HL-60 (cell line): ENCODE measurements at regions not wholly inside any gene's neighbourhood (a gene's known extent, or its start where the extent isn't known, plus 50 kb on each side); places are given as distances from the start of the nearest gene placed in this dataset.

Experiments used
- DNase-seq, 2 experiments: peaks; one replicate each; pipeline ENCODE4 v3.0.0-alpha.2; 2010 to 2020; ENCODE audit warnings: low read depth in 1 of 2, low spot score in 1 of 2
- H3K27ac ChIP-seq: fragments of 250-450 bp; sonication (Bioruptor Pico); replicated peaks from 2 replicates; pipeline ENCODE4 v1.5.1; 2020; ENCODE audit warnings: mild to moderate bottlenecking, moderate library complexity
- H3K27me3 ChIP-seq: fragments of 250-450 bp; sonication (Bioruptor Pico); 2 replicates; pipeline ENCODE4 v1.5.1; 2021; ENCODE audit warnings: mild to moderate bottlenecking, moderate library complexity; ENCODE audit not compliant: insufficient read depth, poor library complexity, severe bottlenecking
- H3K4me3 ChIP-seq: replicated peaks from 2 replicates; pipeline ENCODE4 v1.5.1; 2011; ENCODE audit warnings: mild to moderate bottlenecking, control low read depth, low read length; ENCODE audit not compliant: insufficient read depth
- GABPA ChIP-seq: IDR thresholded peaks from 2 replicates; pipeline ENCODE4 v1.6.1; 2012; ENCODE audit warnings: low read depth
- POLR2AphosphoS5 ChIP-seq: IDR thresholded peaks from 2 replicates; pipeline ENCODE4 v1.6.1; 2012; ENCODE audit warnings: low read depth
- SPI1 ChIP-seq: IDR thresholded peaks from 2 replicates; pipeline ENCODE4 v1.6.1; 2012; ENCODE audit warnings: low read depth, mild to moderate bottlenecking, borderline replicate concordance
- TF ChIP-seq, protein P1 (sequence below): IDR thresholded peaks from one replicate; pipeline ENCODE4 v1.5.1; 2011; ENCODE audit warnings: low read length, control low read depth, inconsistent platforms; ENCODE audit not compliant: insufficient read depth
- TF ChIP-seq, protein P2 (sequence below): IDR thresholded peaks from 2 replicates; pipeline ENCODE4 v1.6.1; 2012; ENCODE audit warnings: low read depth; ENCODE audit not compliant: insufficient replicate concordance

DNA sequence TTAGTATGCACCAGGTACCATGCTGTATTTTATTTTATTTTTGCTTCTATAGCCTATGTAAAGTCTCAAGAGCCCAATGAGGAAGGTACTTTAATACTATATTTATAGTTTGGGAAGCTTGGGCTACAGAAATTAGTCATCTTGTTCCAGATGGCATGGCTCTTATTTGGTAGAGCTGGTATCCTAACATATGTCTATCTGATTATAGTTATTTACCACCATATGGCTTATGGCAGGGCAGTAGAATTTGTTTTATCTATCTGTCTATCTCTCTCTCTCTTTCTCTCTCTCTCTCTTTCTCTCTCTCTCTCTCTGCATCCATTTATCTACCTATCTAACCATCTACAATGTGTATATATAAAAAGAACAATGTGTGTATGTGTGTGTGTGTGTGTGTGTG is 1293.7 kb upstream of the SLC39A10 start:
- TF ChIP-seq, protein P1, sequence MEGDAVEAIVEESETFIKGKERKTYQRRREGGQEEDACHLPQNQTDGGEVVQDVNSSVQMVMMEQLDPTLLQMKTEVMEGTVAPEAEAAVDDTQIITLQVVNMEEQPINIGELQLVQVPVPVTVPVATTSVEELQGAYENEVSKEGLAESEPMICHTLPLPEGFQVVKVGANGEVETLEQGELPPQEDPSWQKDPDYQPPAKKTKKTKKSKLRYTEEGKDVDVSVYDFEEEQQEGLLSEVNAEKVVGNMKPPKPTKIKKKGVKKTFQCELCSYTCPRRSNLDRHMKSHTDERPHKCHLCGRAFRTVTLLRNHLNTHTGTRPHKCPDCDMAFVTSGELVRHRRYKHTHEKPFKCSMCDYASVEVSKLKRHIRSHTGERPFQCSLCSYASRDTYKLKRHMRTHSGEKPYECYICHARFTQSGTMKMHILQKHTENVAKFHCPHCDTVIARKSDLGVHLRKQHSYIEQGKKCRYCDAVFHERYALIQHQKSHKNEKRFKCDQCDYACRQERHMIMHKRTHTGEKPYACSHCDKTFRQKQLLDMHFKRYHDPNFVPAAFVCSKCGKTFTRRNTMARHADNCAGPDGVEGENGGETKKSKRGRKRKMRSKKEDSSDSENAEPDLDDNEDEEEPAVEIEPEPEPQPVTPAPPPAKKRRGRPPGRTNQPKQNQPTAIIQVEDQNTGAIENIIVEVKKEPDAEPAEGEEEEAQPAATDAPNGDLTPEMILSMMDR: no peak
- TF ChIP-seq SPI1 (no peak), GABPA (no peak), POLR2AphosphoS5 (no peak)
- TF ChIP-seq, protein P2, sequence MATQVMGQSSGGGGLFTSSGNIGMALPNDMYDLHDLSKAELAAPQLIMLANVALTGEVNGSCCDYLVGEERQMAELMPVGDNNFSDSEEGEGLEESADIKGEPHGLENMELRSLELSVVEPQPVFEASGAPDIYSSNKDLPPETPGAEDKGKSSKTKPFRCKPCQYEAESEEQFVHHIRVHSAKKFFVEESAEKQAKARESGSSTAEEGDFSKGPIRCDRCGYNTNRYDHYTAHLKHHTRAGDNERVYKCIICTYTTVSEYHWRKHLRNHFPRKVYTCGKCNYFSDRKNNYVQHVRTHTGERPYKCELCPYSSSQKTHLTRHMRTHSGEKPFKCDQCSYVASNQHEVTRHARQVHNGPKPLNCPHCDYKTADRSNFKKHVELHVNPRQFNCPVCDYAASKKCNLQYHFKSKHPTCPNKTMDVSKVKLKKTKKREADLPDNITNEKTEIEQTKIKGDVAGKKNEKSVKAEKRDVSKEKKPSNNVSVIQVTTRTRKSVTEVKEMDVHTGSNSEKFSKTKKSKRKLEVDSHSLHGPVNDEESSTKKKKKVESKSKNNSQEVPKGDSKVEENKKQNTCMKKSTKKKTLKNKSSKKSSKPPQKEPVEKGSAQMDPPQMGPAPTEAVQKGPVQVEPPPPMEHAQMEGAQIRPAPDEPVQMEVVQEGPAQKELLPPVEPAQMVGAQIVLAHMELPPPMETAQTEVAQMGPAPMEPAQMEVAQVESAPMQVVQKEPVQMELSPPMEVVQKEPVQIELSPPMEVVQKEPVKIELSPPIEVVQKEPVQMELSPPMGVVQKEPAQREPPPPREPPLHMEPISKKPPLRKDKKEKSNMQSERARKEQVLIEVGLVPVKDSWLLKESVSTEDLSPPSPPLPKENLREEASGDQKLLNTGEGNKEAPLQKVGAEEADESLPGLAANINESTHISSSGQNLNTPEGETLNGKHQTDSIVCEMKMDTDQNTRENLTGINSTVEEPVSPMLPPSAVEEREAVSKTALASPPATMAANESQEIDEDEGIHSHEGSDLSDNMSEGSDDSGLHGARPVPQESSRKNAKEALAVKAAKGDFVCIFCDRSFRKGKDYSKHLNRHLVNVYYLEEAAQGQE: no peak
- H3K27me3 ChIP-seq: no peaks in the 10 kb centered on the region
- DNase-seq: no peak
- H3K27ac ChIP-seq: no peak overlapping the region
- no peak overlapping the region for H3K4me3 ChIP-seq

DNA sequence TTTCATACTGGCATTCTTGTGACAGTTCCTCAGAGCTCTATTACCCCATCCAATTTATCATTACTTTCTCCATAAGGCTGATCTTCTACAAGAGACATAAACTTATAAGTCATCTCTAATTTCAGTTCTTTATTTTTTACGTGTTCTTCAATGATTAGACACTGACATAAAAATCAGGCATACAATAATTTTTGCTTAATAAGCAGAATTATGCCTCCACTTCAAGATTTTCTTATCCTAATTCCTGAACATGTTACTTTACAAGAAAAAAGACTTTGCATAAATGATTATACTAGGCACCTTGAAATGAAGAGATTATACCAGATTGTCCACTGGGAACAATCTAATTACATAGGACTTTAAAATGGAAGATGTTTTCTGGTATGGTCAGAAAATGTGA is 1304.5 kb upstream of the SLC39A10 start:
- no peak for DNase-seq
- H3K27me3 ChIP-seq: no peaks in the 10 kb centered on the region
- TF ChIP-seq, protein P2: no peak
- TF ChIP-seq POLR2AphosphoS5: no peak
- TF ChIP-seq, protein P1: no peak
- no peak for TF ChIP-seq GABPA
- no peak for TF ChIP-seq SPI1
- H3K4me3 ChIP-seq: no peak overlapping the region
- no peak overlapping the region for H3K27ac ChIP-seq

DNA sequence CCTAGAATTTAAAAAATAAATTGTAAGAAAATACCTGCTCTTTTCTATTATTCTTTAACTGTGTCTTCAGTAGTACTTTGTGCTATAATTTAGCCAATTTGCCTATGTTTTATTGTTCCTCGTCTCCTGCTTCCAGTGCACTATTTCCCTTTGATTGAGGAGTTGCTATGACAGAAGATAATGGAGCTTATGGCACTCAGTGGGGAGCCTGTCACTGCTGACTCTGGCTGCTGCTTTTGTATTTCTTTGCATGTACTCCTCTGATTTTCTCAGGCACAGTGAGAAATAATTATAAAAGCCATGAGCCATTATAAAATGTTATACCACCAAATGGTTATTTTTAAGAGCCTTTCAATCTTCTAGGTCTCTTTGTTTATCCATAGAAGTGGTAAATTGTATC is 1310.8 kb upstream of the SLC39A10 start:
- Histone ChIP-seq H3K27ac (no peak overlapping the region), H3K27me3 (no peaks in the 10 kb centered on the region), H3K4me3 (no peak overlapping the region)
- no peak for DNase-seq
- TF ChIP-seq, protein P2: no peak
- TF ChIP-seq, protein P1: no peak
- TF ChIP-seq POLR2AphosphoS5 (no peak), GABPA (no peak), SPI1 (no peak)
